Endothelial cell (in vitro differentiated cells): ENCODE measurements at regions not wholly inside any gene's neighbourhood (a gene's known extent, or its start where the extent isn't known, plus 50 kb on each side); places are given as distances from the start of the nearest gene placed in this dataset.
A peak's percentile ranks its signal among the peaks of the same experiment; 100 is the strongest.
"Not testable (repeated sequence)": the region's sequence is repeated elsewhere in the genome, so short reads cannot be mapped to it uniquely, and the experiment has no call there.

ENCODE experiments used
- DNase-seq: peaks from one replicate; pipeline ENCODE4 v3.0.0; 2021; ENCODE audit warnings: low spot score
- H3K27ac Mint-ChIP-seq: one replicate; pipeline ENCODE4 v1.8.0; 2021; ENCODE audit warnings: mixed read lengths, inconsistent platforms; ENCODE audit not compliant: unreplicated experiment
- H3K27me3 Mint-ChIP-seq: one replicate; pipeline ENCODE4 v1.8.0; 2021; ENCODE audit warnings: mild to moderate bottlenecking, moderate library complexity, mixed read lengths, inconsistent platforms; ENCODE audit not compliant: unreplicated experiment
- H3K36me3 Mint-ChIP-seq: one replicate; pipeline ENCODE4 v1.8.0; 2021; ENCODE audit warnings: mild to moderate bottlenecking, low read depth, mixed read lengths, inconsistent platforms; ENCODE audit not compliant: unreplicated experiment
- H3K4me1 Mint-ChIP-seq: one replicate; pipeline ENCODE4 v1.8.0; 2021; ENCODE audit warnings: mild to moderate bottlenecking, mixed read lengths, inconsistent platforms; ENCODE audit not compliant: unreplicated experiment
- H3K4me3 Mint-ChIP-seq: one replicate; pipeline ENCODE4 v1.8.0; 2021; ENCODE audit warnings: mild to moderate bottlenecking, mixed read lengths, inconsistent platforms; ENCODE audit not compliant: unreplicated experiment
- H3K9me3 Mint-ChIP-seq: one replicate; pipeline ENCODE4 v1.8.0; 2021; ENCODE audit warnings: mixed read lengths, inconsistent platforms; ENCODE audit not compliant: unreplicated experiment
- TF ChIP-seq, protein P1 (sequence below): fragments of 200-600 bp; sonication (generic); IDR thresholded peaks from one replicate; pipeline ENCODE4 v1.5.0; 2021; ENCODE audit warnings: antibody characterized with exemption; ENCODE audit not compliant: unreplicated experiment

DNA sequence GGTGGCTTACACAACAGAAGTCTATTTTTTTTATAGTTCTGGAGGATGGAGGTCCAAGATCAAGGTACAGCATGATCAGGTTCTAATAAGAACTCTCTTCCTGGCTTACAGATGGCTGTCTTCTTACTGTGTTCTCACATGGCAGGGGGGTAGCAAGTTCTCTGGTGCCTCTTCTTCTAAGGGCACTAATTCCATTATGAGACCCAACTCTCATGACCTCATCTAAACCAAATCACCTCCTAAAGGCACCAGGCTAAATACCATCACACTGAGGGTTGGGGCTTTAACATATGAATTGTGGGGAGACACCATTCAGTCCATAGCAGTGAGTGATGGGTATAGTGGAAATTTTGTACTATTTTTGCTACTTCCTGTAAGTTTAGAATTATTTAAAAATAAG, 75.2 kb upstream of the SLC4A7 start:
- TF ChIP-seq, protein P1, sequence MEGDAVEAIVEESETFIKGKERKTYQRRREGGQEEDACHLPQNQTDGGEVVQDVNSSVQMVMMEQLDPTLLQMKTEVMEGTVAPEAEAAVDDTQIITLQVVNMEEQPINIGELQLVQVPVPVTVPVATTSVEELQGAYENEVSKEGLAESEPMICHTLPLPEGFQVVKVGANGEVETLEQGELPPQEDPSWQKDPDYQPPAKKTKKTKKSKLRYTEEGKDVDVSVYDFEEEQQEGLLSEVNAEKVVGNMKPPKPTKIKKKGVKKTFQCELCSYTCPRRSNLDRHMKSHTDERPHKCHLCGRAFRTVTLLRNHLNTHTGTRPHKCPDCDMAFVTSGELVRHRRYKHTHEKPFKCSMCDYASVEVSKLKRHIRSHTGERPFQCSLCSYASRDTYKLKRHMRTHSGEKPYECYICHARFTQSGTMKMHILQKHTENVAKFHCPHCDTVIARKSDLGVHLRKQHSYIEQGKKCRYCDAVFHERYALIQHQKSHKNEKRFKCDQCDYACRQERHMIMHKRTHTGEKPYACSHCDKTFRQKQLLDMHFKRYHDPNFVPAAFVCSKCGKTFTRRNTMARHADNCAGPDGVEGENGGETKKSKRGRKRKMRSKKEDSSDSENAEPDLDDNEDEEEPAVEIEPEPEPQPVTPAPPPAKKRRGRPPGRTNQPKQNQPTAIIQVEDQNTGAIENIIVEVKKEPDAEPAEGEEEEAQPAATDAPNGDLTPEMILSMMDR: no peak
- H3K4me3 Mint-ChIP-seq: no peak overlapping the region
- H3K27me3 Mint-ChIP-seq: no peaks in the 10 kb centered on the region
- no peak overlapping the region for H3K27ac Mint-ChIP-seq
- H3K4me1 Mint-ChIP-seq: peaks cover 3% of the 10 kb centered on the region
- H3K36me3 Mint-ChIP-seq: no peaks in the 10 kb centered on the region
- H3K9me3 Mint-ChIP-seq: no peaks in the 10 kb centered on the region
- no peak for DNase-seq

DNA sequence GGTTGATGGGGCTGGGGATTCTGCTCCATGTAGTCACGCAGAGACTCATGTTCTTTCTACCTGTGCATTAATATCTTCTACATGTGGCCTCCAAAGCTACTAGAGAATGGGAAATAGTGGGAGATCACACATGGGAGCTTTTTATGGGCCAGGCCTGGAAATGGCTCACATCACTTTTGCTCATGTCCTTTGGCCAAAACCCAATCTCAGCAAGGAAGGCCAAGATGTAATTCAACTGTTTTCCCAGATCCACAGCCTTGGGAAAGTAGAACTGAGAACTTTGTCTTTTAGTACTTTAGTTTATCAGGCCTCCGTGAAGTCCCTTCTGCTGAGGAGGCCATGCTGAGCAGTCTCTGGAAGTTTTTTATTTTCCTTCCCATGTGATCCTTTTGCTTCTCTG, 73.2 kb upstream of the SLC4A7 start:
- no peak overlapping the region for H3K27ac Mint-ChIP-seq
- H3K27me3 Mint-ChIP-seq: no peaks in the 10 kb centered on the region
- TF ChIP-seq, protein P1: no peak
- DNase-seq: no peak
- no peaks in the 10 kb centered on the region for H3K36me3 Mint-ChIP-seq
- peaks cover 3% of the 10 kb centered on the region for H3K9me3 Mint-ChIP-seq
- H3K4me1 Mint-ChIP-seq: peaks cover 13% of the 10 kb centered on the region
- no peak overlapping the region for H3K4me3 Mint-ChIP-seq

DNA sequence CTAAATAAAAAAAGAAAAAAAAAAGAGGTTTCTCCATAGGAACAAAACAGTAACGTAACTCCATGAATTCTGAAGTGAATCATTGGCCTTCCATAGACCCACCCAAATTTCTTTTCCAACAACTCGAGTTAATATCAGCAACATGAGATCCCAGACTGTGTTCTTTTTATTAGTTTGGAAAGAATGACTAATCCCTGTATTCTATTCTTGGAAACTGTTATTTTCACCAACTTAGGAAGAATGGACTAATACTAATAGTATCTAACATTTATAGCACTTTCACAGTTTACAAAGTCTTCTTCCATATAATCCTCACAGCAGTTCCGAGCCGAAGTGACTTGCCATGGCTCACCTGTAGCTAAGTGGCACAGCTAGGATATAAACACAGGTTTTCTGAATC, 72.7 kb upstream of the SLC4A7 start:
- Mint-ChIP-seq H3K4me1 (peaks cover 13% of the 10 kb centered on the region), H3K9me3 (peaks cover 5% of the 10 kb centered on the region), H3K27ac (no peak overlapping the region), H3K36me3 (no peaks in the 10 kb centered on the region), H3K27me3 (peaks cover under 1% of the 10 kb centered on the region), H3K4me3 (no peak overlapping the region)
- TF ChIP-seq, protein P1: no peak
- DNase-seq: no peak

DNA sequence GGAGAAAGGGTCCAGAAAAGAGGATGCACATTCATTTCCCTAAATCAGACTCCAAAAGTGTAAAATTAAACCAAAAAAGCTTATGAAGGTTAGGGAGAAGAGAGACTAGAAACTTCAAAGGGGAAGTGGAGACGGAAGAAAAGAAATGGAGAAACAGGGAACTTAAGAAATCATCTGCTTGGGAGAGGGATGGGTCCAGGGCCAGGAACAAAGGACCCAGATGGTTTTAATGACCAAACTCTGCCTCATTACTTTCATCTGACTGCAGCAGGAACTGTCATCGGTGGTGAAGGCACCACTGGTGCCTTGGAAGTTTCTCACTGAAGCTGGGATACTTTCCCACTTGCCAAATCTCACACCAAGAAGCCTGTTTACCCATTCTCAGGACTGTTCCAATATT, 70.5 kb upstream of the SLC4A7 start:
- Mint-ChIP-seq H3K4me1 (peaks cover 13% of the 10 kb centered on the region), H3K36me3 (no peaks in the 10 kb centered on the region), H3K27ac (no peak overlapping the region), H3K27me3 (peaks cover 3% of the 10 kb centered on the region), H3K4me3 (no peak overlapping the region), H3K9me3 (peaks cover 5% of the 10 kb centered on the region)
- TF ChIP-seq, protein P1: no peak
- DNase-seq: no peak

DNA sequence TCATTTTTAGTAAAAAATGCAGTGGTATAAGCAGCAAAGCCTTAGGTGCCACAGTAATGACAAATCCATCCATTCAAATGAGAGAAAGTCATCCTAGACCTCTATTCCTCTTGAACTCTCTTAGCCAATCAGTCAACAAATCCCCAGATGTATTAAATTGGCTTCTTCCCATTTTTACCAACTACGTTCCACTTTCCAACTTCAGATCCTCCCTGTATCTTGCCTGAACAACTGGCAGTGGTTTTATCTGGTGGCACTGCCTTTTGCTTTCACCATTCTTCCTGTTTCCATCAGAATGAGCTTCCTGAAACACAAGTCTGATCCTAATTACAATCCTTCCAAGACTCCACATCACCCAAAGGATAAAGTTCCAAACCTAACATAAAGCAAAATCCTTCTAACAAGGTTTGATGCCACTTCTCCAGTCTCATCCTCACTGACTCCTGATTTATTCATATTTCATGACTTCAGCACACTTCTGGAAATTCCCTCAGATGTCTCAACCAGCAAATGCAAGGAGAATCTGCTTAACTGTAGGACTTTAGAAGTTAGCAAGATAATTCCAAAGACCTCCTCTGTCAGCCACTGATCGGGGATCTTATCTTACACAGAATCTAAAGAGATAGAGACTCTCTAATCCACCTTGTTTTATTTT, 69.8 kb upstream of the SLC4A7 start:
- peaks cover 5% of the 10 kb centered on the region for H3K9me3 Mint-ChIP-seq
- TF ChIP-seq, protein P1: no peak
- peaks cover 13% of the 10 kb centered on the region for H3K4me1 Mint-ChIP-seq
- H3K4me3 Mint-ChIP-seq: no peak overlapping the region
- H3K36me3 Mint-ChIP-seq: no peaks in the 10 kb centered on the region
- no peak for DNase-seq
- peaks cover 3% of the 10 kb centered on the region for H3K27me3 Mint-ChIP-seq
- H3K27ac Mint-ChIP-seq: peak overlapping the region; percentile 5

DNA sequence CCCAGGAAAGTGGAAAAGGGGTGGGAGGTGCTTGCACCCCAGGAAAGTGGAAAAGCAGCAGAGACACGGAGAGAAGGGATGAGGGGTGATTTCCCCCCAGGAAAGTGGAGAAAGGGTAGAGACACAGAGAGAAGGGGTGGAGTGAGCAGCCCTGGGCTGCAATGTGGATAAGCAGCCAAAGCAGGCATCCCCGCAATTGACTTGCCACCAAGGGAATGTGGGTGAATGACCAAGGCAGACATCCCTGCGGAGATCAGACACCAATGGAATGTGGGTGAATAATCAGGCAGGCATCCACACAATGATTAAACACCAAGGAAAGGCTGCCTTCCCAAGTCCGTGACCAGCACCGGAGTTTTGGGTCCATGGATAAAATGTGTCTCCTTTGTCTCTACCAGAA, 68.5 kb upstream of the SLC4A7 start:
- H3K36me3 Mint-ChIP-seq, H3K27ac Mint-ChIP-seq, H3K9me3 Mint-ChIP-seq, DNase-seq, H3K4me3 Mint-ChIP-seq, H3K27me3 Mint-ChIP-seq: not testable (repeated sequence)
- H3K4me1 Mint-ChIP-seq: peaks cover 13% of the 10 kb centered on the region

DNA sequence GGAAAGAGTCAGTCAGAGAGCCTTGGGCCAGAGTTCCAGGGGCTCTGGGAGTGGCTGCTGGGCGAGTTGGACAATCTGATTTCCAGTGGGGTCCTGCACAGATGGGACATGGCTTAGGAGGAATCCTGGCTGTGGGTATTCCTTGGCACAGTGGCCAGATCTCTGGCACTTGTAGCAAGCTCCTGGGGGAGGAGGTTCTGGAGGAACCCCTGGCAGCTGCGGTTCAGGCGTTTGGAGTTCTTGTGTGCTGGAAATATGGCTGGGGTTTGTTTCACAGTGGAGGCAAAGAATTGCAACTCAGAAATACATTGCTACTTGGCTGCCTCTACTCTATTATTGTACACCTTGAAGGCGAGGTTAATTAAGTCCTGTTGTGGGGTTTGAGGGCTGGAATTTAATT, 67.2 kb upstream of the SLC4A7 start:
- not testable (repeated sequence) for H3K9me3 Mint-ChIP-seq, H3K27me3 Mint-ChIP-seq, DNase-seq, H3K27ac Mint-ChIP-seq, H3K4me3 Mint-ChIP-seq, H3K36me3 Mint-ChIP-seq
- peaks cover 13% of the 10 kb centered on the region for H3K4me1 Mint-ChIP-seq
